H1 (cell line): ENCODE measurements at regions not wholly inside any gene's neighbourhood (a gene's known extent, or its start where the extent isn't known, plus 50 kb on each side); places are given as distances from the start of the nearest gene placed in this dataset.

Source experiments
- EGR1 ChIP-seq: IDR thresholded peaks from 2 replicates; pipeline ENCODE4 v1.6.1; 2011; ENCODE audit warnings: low read depth, low read length, borderline replicate concordance
- TCF12 ChIP-seq: IDR thresholded peaks from 2 replicates; pipeline ENCODE4 v1.6.1; 2011; ENCODE audit warnings: low read depth, mild to moderate bottlenecking, low read length

- TF ChIP-seq EGR1 (no peak), TCF12 (no peak)
Observed at GRCh38 chr17:72249441-72249840, 128.6 kb downstream of the SOX9 start (continued).
